ENCODE measurements at regions not wholly inside any gene's neighbourhood (a gene's known extent, or its start where the extent isn't known, plus 50 kb on each side); places are given as distances from the start of the nearest gene placed in this dataset.

DNA sequence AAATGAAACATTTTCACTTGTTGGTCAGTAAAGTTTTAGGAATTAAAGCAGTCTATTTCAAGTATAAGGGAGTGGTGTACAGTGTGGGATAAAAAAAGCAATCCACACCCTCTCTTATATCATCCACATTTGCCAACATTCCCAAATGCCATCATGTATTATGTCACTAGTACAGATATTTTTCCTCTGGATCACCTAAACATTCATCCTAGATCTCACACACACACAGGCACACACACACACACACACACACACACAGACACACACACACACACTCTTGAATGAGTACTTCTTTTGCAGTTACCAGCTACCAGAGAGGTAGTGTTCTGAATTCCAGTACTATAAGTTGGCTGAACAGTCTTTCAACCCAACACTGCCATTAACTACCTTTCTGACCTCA, 1369.1 kb upstream of the ADGRL4 start:
- H4K20me1 ChIP-seq (ENCODE audit: insufficient read depth, low read length), result no peaks in the 10 kb centered on the region
- no peaks in the 10 kb centered on the region for H3K4me1 ChIP-seq (ENCODE audit: insufficient read depth, low read length, poor library complexity, severe bottlenecking)
- no TSS peak for BruUV-seq (replicated peaks)
- no peaks in the 10 kb centered on the region for H3K9me3 ChIP-seq (ENCODE audit: low read length)
- no peak for DNase-seq (ENCODE audit: low spot score)
- no peaks in the 10 kb centered on the region for H3K9me2 ChIP-seq (ENCODE audit: insufficient read depth, low read length)
- no peak overlapping the region for H2AFZ ChIP-seq (ENCODE audit: low read length)
- ChIA-PET CTCF (ENCODE audit: unreplicated experiment) (no interaction called here), POLR2A (no interaction called here)
- intact Hi-C loops (cut with micrococcal nuclease; ENCODE audit: unreplicated experiment), result no loop called here
- H3K36me3 ChIP-seq (ENCODE audit: insufficient read depth, low read length), result no peaks in the 10 kb centered on the region
- no peaks in the 10 kb centered on the region for H3K79me2 ChIP-seq (ENCODE audit: insufficient read depth, low read depth, low read length)
- TF ChIP-seq, protein P1, sequence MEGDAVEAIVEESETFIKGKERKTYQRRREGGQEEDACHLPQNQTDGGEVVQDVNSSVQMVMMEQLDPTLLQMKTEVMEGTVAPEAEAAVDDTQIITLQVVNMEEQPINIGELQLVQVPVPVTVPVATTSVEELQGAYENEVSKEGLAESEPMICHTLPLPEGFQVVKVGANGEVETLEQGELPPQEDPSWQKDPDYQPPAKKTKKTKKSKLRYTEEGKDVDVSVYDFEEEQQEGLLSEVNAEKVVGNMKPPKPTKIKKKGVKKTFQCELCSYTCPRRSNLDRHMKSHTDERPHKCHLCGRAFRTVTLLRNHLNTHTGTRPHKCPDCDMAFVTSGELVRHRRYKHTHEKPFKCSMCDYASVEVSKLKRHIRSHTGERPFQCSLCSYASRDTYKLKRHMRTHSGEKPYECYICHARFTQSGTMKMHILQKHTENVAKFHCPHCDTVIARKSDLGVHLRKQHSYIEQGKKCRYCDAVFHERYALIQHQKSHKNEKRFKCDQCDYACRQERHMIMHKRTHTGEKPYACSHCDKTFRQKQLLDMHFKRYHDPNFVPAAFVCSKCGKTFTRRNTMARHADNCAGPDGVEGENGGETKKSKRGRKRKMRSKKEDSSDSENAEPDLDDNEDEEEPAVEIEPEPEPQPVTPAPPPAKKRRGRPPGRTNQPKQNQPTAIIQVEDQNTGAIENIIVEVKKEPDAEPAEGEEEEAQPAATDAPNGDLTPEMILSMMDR (conservative IDR thresholded peaks at IDR 0.05; ENCODE audit: low read length), result no peak
- TF ChIP-seq EZH2phosphoT487 (IDR thresholded peaks at IDR 0.05; ENCODE audit: borderline replicate concordance, low read depth, low read length), result no peak
- H3K4me3 ChIP-seq (ENCODE audit: low read depth, low read length, poor library complexity, severe bottlenecking), result no peak overlapping the region
- H3K4me2 ChIP-seq (ENCODE audit: low read length), result no peak overlapping the region
- no peak overlapping the region for H3K27ac ChIP-seq (ENCODE audit: low read depth, low read length, poor library complexity, severe bottlenecking)

DNA sequence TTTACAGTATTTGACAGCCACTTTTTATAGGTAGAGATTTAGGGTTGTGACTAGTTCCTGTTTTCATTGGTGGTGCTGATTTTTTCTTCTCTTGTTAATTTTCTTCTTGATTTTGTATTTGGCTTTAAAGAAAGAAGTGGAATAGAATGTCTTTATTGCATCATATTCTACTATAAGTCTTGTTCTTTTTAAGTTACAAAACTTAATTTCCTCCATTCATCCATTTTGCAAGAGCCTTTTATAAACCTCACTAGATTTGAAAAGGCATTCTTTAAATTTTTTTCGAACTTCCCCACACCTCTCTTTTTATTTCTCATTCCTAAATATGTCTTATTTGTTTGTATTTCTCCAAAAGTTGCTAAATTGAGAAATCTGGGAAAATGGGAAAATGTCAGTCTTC, 1368.6 kb upstream of the ADGRL4 start:
- BruUV-seq (replicated peaks), result no TSS peak
- no peaks in the 10 kb centered on the region for H3K9me3 ChIP-seq (ENCODE audit: low read length)
- H3K9me2 ChIP-seq (ENCODE audit: insufficient read depth, low read length), result no peaks in the 10 kb centered on the region
- H3K27ac ChIP-seq (ENCODE audit: low read depth, low read length, poor library complexity, severe bottlenecking), result no peak overlapping the region
- intact Hi-C loops (cut with micrococcal nuclease; ENCODE audit: unreplicated experiment), result no loop called here
- H3K4me2 ChIP-seq (ENCODE audit: low read length), result no peak overlapping the region
- ChIA-PET CTCF (ENCODE audit: unreplicated experiment) (no interaction called here), POLR2A (no interaction called here)
- no peak for TF ChIP-seq EZH2phosphoT487 (IDR thresholded peaks at IDR 0.05; ENCODE audit: borderline replicate concordance, low read depth, low read length)
- TF ChIP-seq, protein P1 (conservative IDR thresholded peaks at IDR 0.05; ENCODE audit: low read length), result no peak
- no peak for DNase-seq (ENCODE audit: low spot score)
- H3K36me3 ChIP-seq (ENCODE audit: insufficient read depth, low read length), result no peaks in the 10 kb centered on the region
- no peaks in the 10 kb centered on the region for H3K79me2 ChIP-seq (ENCODE audit: insufficient read depth, low read depth, low read length)
- no peaks in the 10 kb centered on the region for H4K20me1 ChIP-seq (ENCODE audit: insufficient read depth, low read length)
- H2AFZ ChIP-seq (ENCODE audit: low read length), result no peak overlapping the region
- no peak overlapping the region for H3K4me3 ChIP-seq (ENCODE audit: low read depth, low read length, poor library complexity, severe bottlenecking)
- no peaks in the 10 kb centered on the region for H3K4me1 ChIP-seq (ENCODE audit: insufficient read depth, low read length, poor library complexity, severe bottlenecking)

DNA sequence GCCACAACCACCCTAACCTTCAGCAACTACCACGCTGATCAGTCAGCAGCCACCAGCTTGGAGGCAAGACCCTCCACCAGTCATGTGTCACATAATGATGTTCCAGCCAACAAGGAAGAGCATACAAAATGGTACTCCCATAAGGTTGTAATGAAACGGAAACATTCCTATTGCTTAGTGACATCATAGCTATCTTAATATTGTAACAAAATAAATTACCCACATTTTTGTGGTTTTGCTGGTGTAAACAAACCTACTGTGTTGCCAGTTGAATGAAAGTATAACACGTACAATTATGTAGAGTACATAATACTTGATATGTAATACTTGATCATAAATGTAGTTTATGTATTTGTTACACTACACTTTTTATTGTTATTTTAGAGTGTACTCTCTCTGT, 1363.2 kb upstream of the ADGRL4 start:
- Histone ChIP-seq H3K79me2 (ENCODE audit: insufficient read depth, low read depth, low read length) (no peaks in the 10 kb centered on the region), H3K27ac (ENCODE audit: low read depth, low read length, poor library complexity, severe bottlenecking) (no peak overlapping the region), H4K20me1 (ENCODE audit: insufficient read depth, low read length) (no peaks in the 10 kb centered on the region), H3K36me3 (ENCODE audit: insufficient read depth, low read length) (no peaks in the 10 kb centered on the region), H3K4me2 (ENCODE audit: low read length) (no peak overlapping the region), H2AFZ (ENCODE audit: low read length) (no peak overlapping the region), H3K9me2 (ENCODE audit: insufficient read depth, low read length) (no peaks in the 10 kb centered on the region), H3K9me3 (ENCODE audit: low read length) (no peaks in the 10 kb centered on the region), H3K4me3 (ENCODE audit: low read depth, low read length, poor library complexity, severe bottlenecking) (no peak overlapping the region), H3K4me1 (ENCODE audit: insufficient read depth, low read length, poor library complexity, severe bottlenecking) (no peaks in the 10 kb centered on the region)
- BruUV-seq (replicated peaks), result no TSS peak
- TF ChIP-seq, protein P1 (conservative IDR thresholded peaks at IDR 0.05; ENCODE audit: low read length), result no peak
- TF ChIP-seq EZH2phosphoT487 (IDR thresholded peaks at IDR 0.05; ENCODE audit: borderline replicate concordance, low read depth, low read length), result no peak
- DNase-seq (ENCODE audit: low spot score), result no peak
- POLR2A ChIA-PET, result interaction anchor here (0.7 to 0.9 kb wide), 2 partner anchors 14 to 422 kb away, joined by 3 read pairs; no protein-coding TSS in a partner anchor
- CTCF ChIA-PET (ENCODE audit: unreplicated experiment), result no interaction called here
- intact Hi-C loops (cut with micrococcal nuclease; ENCODE audit: unreplicated experiment), result no loop called here
